ENCODE measurements at regions not wholly inside any gene's neighbourhood (a gene's known extent, or its start where the extent isn't known, plus 50 kb on each side); places are given as distances from the start of the nearest gene placed in this dataset.

GRCh38 chr3:64351713-64352638, 126.7 kb upstream of the PRICKLE2 start:
- no peaks in the 10 kb centered on the region for H4K20me1 ChIP-seq (ENCODE audit: insufficient read depth)
- intact Hi-C loops (cut with micrococcal nuclease), result no loop called here
- H3K9me3 ChIP-seq (ENCODE audit: control insufficient read depth in 1 of 2, insufficient read depth in 1 of 2, low read depth in 1 of 2, low read length in 2 of 2), result no peaks in the 10 kb centered on the region
- H3K4me3 ChIP-seq (replicated peaks in 1 of 2; ENCODE audit: low read depth in 1 of 2, low read length in 2 of 2), result no peak overlapping the region
- ChIA-PET POLR2A (no interaction called here), CTCF (no interaction called here), RAD21 (ENCODE audit: low non-redundant PET in 1 of 2, low total read pairs in 2 of 2, uncharacterized antibody in 2 of 2, unreplicated experiment in 2 of 2) (no interaction called here)
- no peaks in the 10 kb centered on the region for H3K4me1 ChIP-seq (ENCODE audit: control insufficient read depth in 1 of 2, insufficient read depth in 2 of 2, low read length in 2 of 2)
- no peak for DNase-seq (ENCODE audit: low read depth, low spot score)
- H3K27me3 ChIP-seq (ENCODE audit: insufficient read depth, low read length), result peaks cover 6% of the 10 kb centered on the region; the same call in 1 of the 2 replicates
- TF ChIP-seq CEBPB (IDR thresholded peaks at IDR 0.05; ENCODE audit: low read depth) (no peak), ATF3 (IDR thresholded peaks at IDR 0.05) (no peak), POLR2A (IDR thresholded peaks at IDR 0.05; ENCODE audit: borderline replicate concordance, extremely low read depth, insufficient read depth, insufficient read length) (no peak), EZH2phosphoT487 (IDR thresholded peaks at IDR 0.05; ENCODE audit: borderline replicate concordance) (no peak), SRF (IDR thresholded peaks at IDR 0.05; ENCODE audit: low read depth) (no peak), ZNF274 (IDR thresholded peaks at IDR 0.05; ENCODE audit: low read depth, low read length) (no peak)
- H3K27ac ChIP-seq (ENCODE audit: low read depth, low read length), result no peak overlapping the region
- H3K79me2 ChIP-seq (ENCODE audit: insufficient read depth, low read length), result no peaks in the 10 kb centered on the region
- H3K9ac ChIP-seq (ENCODE audit: low read length), result no peak overlapping the region
- no TSS peak for BruUV-seq (replicated peaks)
- no peak overlapping the region for H2AFZ ChIP-seq (ENCODE audit: low read depth, low read length, poor library complexity, severe bottlenecking)
- no peaks in the 10 kb centered on the region for H3K9me2 ChIP-seq (ENCODE audit: insufficient read depth)
- no peak for ATAC-seq
- no peak overlapping the region for H3K4me2 ChIP-seq (ENCODE audit: low read length)
- no peaks in the 10 kb centered on the region for H3K36me3 ChIP-seq (ENCODE audit: control insufficient read depth in 1 of 2, insufficient read depth in 2 of 2, low read length in 2 of 2)

- POLR2A ChIA-PET, result no interaction called here
- TF ChIP-seq REST (IDR thresholded peaks at IDR 0.05; ENCODE audit: low read depth) (no peak), MAX (IDR thresholded peaks at IDR 0.05) (no peak), ZFX (IDR thresholded peaks at IDR 0.05) (no peak), ZNF274 (IDR thresholded peaks at IDR 0.05; ENCODE audit: low read depth, low read length) (no peak), SIN3A (IDR thresholded peaks at IDR 0.05; ENCODE audit: low read depth) (no peak), RAD21 (IDR thresholded peaks at IDR 0.05; ENCODE audit: low read depth) (no peak), POLR2AphosphoS5 (IDR thresholded peaks at IDR 0.05; ENCODE audit: low read depth, low read length) (no peak), ZBTB33 (IDR thresholded peaks at IDR 0.05; ENCODE audit: extremely low read depth, insufficient replicate concordance, low read length) (no peak), FOSL1 (IDR thresholded peaks at IDR 0.05; ENCODE audit: low read depth) (no peak), EZH2 (IDR thresholded peaks at IDR 0.05) (no peak), SRF (IDR thresholded peaks at IDR 0.05; ENCODE audit: low read depth) (no peak)
Observed at GRCh38 chr3:64349551-64349950, 124.3 kb upstream of the PRICKLE2 start.

More at GRCh38 chr3:64349551-64349950, 124.3 kb upstream of the PRICKLE2 start:
- Histone ChIP-seq H3K4me2 (ENCODE audit: low read length) (no peak overlapping the region), H3K4me3 (replicated peaks in 1 of 2; ENCODE audit: low read depth in 1 of 2, low read length in 2 of 2) (no peak overlapping the region), H3K9me2 (ENCODE audit: insufficient read depth) (no peaks in the 10 kb centered on the region), H3K27ac (ENCODE audit: low read depth, low read length) (no peak overlapping the region), H3K4me1 (ENCODE audit: control insufficient read depth in 1 of 2, insufficient read depth in 2 of 2, low read length in 2 of 2) (no peaks in the 10 kb centered on the region), H3K9ac (ENCODE audit: low read length) (no peak overlapping the region), H4K20me1 (ENCODE audit: insufficient read depth) (no peaks in the 10 kb centered on the region), H2AFZ (ENCODE audit: low read depth, low read length, poor library complexity, severe bottlenecking) (no peak overlapping the region), H3K9me3 (ENCODE audit: control insufficient read depth in 1 of 2, insufficient read depth in 1 of 2, low read depth in 1 of 2, low read length in 2 of 2) (no peaks in the 10 kb centered on the region), H3K36me3 (ENCODE audit: control insufficient read depth in 1 of 2, insufficient read depth in 2 of 2, low read length in 2 of 2) (no peaks in the 10 kb centered on the region), H3K27me3 (ENCODE audit: insufficient read depth, low read length) (peaks cover 21% of the 10 kb centered on the region), H3K79me2 (ENCODE audit: insufficient read depth, low read length) (no peaks in the 10 kb centered on the region)
- DNase-seq (ENCODE audit: low read depth, low spot score), result no peak
- ChIA-PET RAD21 (ENCODE audit: low non-redundant PET in 1 of 2, low total read pairs in 2 of 2, uncharacterized antibody in 2 of 2, unreplicated experiment in 2 of 2) (no interaction called here), CTCF (no interaction called here)
- BruUV-seq (replicated peaks), result no TSS peak
- intact Hi-C loops (cut with micrococcal nuclease), result no loop called here
- no peak for ATAC-seq
